ENCODE measurements at regions not wholly inside any gene's neighbourhood (a gene's known extent, or its start where the extent isn't known, plus 50 kb on each side); places are given as distances from the start of the nearest gene placed in this dataset.

DNA sequence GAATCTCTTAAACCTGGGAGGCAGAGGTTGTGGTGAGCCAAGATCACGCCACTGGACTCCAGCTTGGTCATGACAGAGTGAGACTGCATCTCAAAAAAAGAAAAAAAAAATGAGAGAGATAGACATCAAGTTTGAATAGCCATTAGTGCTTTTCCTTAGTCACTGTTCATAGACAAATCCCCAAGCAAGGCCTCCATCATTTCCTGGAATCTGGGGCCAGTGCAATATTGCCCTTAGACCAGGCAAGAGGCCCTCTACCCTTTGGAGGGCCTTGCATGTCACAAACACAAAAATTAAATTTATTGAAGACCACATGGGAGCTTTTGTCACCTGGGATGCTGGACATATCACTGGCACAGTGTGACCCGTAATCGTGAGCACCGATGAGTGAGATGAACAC is 141.5 kb downstream of the B3GNT2 start:
- Histone ChIP-seq H3K27ac (ENCODE audit: low read depth in 1 of 2, low read length in 2 of 2) (no peak overlapping the region), H2AFZ (ENCODE audit: insufficient read depth, low read depth, low read length, poor library complexity, severe bottlenecking) (no peak overlapping the region), H3K4me2 (replicated peaks; ENCODE audit: extremely low read depth, low read length, poor library complexity, severe bottlenecking) (no peak overlapping the region), H3K36me3 (replicated peaks in 1 of 2; ENCODE audit: control insufficient read depth in 1 of 2, insufficient read depth in 2 of 2, low read length in 2 of 2) (no peaks in the 10 kb centered on the region), H3K27me3 (ENCODE audit: control insufficient read depth in 2 of 2, insufficient read depth in 2 of 2, low read length in 2 of 2) (no peaks in the 10 kb centered on the region), H3K9me3 (replicated peaks in 1 of 2; ENCODE audit: control insufficient read depth in 1 of 2, insufficient read depth in 1 of 2, low read length in 2 of 2) (no peaks in the 10 kb centered on the region), H4K20me1 (ENCODE audit: insufficient read depth, low read length) (no peaks in the 10 kb centered on the region), H3K4me3 (replicated peaks in 1 of 3; ENCODE audit: low read depth in 2 of 3, low read length in 3 of 3) (no peak overlapping the region), H3K79me2 (ENCODE audit: insufficient read depth, low read length) (no peaks in the 10 kb centered on the region), H3K4me1 (ENCODE audit: control insufficient read depth in 1 of 2, insufficient read depth in 2 of 2, low read length in 2 of 2) (no peaks in the 10 kb centered on the region), H3K9ac (ENCODE audit: insufficient read depth, low read length, poor library complexity, severe bottlenecking) (no peak overlapping the region)
- TF ChIP-seq, protein P1, sequence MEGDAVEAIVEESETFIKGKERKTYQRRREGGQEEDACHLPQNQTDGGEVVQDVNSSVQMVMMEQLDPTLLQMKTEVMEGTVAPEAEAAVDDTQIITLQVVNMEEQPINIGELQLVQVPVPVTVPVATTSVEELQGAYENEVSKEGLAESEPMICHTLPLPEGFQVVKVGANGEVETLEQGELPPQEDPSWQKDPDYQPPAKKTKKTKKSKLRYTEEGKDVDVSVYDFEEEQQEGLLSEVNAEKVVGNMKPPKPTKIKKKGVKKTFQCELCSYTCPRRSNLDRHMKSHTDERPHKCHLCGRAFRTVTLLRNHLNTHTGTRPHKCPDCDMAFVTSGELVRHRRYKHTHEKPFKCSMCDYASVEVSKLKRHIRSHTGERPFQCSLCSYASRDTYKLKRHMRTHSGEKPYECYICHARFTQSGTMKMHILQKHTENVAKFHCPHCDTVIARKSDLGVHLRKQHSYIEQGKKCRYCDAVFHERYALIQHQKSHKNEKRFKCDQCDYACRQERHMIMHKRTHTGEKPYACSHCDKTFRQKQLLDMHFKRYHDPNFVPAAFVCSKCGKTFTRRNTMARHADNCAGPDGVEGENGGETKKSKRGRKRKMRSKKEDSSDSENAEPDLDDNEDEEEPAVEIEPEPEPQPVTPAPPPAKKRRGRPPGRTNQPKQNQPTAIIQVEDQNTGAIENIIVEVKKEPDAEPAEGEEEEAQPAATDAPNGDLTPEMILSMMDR (IDR thresholded peaks at IDR 0.05) = no peak
- no peak overlapping the region for H3K4me3 Mint-ChIP-seq
- H3K36me3 Mint-ChIP-seq = no peaks in the 10 kb centered on the region
- DNase-seq = no peak
- H3K27me3 Mint-ChIP-seq (ENCODE audit: low read depth in 3 of 3) = peaks cover 0 to 3% (median 0%) of the 10 kb centered on the region in 3 donors
- WGBS (ENCODE audit: insufficient coverage) = no CpG with 5 or more reads among the region's 4 CpGs
- intact Hi-C loops (cut with micrococcal nuclease) = no loop called here
- H3K27ac Mint-ChIP-seq = no peak overlapping the region
- H3K4me1 Mint-ChIP-seq = no peaks in the 10 kb centered on the region
- no peaks in the 10 kb centered on the region for H3K9me3 Mint-ChIP-seq

- no peak overlapping the region for H3K27ac Mint-ChIP-seq
These were observed 139.7 kb downstream of the B3GNT2 start for GRCh38 chr2:62335612-62336011.

More at GRCh38 chr2:62335612-62336011, 139.7 kb downstream of the B3GNT2 start:
- H3K9me3 Mint-ChIP-seq = no peaks in the 10 kb centered on the region
- 100% methylated on average over 1 of the region's 5 CpGs for WGBS (ENCODE audit: insufficient coverage)
- H3K27me3 Mint-ChIP-seq (ENCODE audit: low read depth in 3 of 3) = peaks cover 0 to 3% (median 0%) of the 10 kb centered on the region in 3 donors
- no peak overlapping the region for H3K4me3 Mint-ChIP-seq
- H2AFZ ChIP-seq (ENCODE audit: insufficient read depth, low read depth, low read length, poor library complexity, severe bottlenecking) = no peak overlapping the region
- H3K36me3 ChIP-seq (replicated peaks in 1 of 2; ENCODE audit: control insufficient read depth in 1 of 2, insufficient read depth in 2 of 2, low read length in 2 of 2) = no peaks in the 10 kb centered on the region
- H3K9me3 ChIP-seq (replicated peaks in 1 of 2; ENCODE audit: control insufficient read depth in 1 of 2, insufficient read depth in 1 of 2, low read length in 2 of 2) = no peaks in the 10 kb centered on the region
- H3K27me3 ChIP-seq (ENCODE audit: control insufficient read depth in 2 of 2, insufficient read depth in 2 of 2, low read length in 2 of 2) = no peaks in the 10 kb centered on the region
- no peak overlapping the region for H3K4me3 ChIP-seq (replicated peaks in 1 of 3; ENCODE audit: low read depth in 2 of 3, low read length in 3 of 3)
- no peaks in the 10 kb centered on the region for H3K36me3 Mint-ChIP-seq
- DNase-seq = no peak
- no peaks in the 10 kb centered on the region for H3K4me1 ChIP-seq (ENCODE audit: control insufficient read depth in 1 of 2, insufficient read depth in 2 of 2, low read length in 2 of 2)
- H4K20me1 ChIP-seq (ENCODE audit: insufficient read depth, low read length) = no peaks in the 10 kb centered on the region
- H3K4me2 ChIP-seq (replicated peaks; ENCODE audit: extremely low read depth, low read length, poor library complexity, severe bottlenecking) = no peak overlapping the region
- H3K4me1 Mint-ChIP-seq = no peaks in the 10 kb centered on the region
- no peak overlapping the region for H3K27ac ChIP-seq (ENCODE audit: low read depth in 1 of 2, low read length in 2 of 2)
- TF ChIP-seq, protein P1 (IDR thresholded peaks at IDR 0.05) = no peak
- intact Hi-C loops (cut with micrococcal nuclease) = no loop called here
- no peaks in the 10 kb centered on the region for H3K79me2 ChIP-seq (ENCODE audit: insufficient read depth, low read length)
- no peak overlapping the region for H3K9ac ChIP-seq (ENCODE audit: insufficient read depth, low read length, poor library complexity, severe bottlenecking)

Data from CD14-positive monocyte (primary cell).